GM13977 (cell line): ENCODE measurements at regions not wholly inside any gene's neighbourhood (a gene's known extent, or its start where the extent isn't known, plus 50 kb on each side); places are given as distances from the start of the nearest gene placed in this dataset.

Source experiments
- DNase-seq: peaks from one replicate; pipeline ENCODE4 v3.0.0; 2012; ENCODE audit warnings: low spot score
- CTCF ChIP-seq: IDR thresholded peaks from 2 replicates; pipeline ENCODE4 v1.5.1; 2012; ENCODE audit warnings: mild to moderate bottlenecking, control low read depth; ENCODE audit not compliant: insufficient read depth; ENCODE audit errors: extremely low read depth, missing control alignments
- in situ Hi-C: fragments of 300-500 bp; cut with MboI; formaldehyde crosslinking; loops from one replicate; pipeline ENCODE4 v1.12.0; 2022; ENCODE audit warnings: low sequenced_read_pairs, low pct_unique_long_range_greater_than_20kb, mixed read lengths, inconsistent platforms; ENCODE audit not compliant: unreplicated experiment

- no peak for TF ChIP-seq CTCF
- in situ Hi-C loops, result no loop called here
- no peak for DNase-seq
Measured at GRCh38 chr1:51025374-51025773, 55.3 kb downstream of the CDKN2C start.

GRCh38 chr1:51032936-51033335 lies 62.9 kb downstream of the CDKN2C start:
- in situ Hi-C loops, result no loop called here
- TF ChIP-seq CTCF, result no peak
- no peak for DNase-seq

GRCh38 chr1:51044199-51044598 lies 57.8 kb upstream of the C1orf185 start:
- in situ Hi-C loops, result loop anchor here (10.0 kb wide), 1 partner anchor 109 kb away; no protein-coding TSS in a partner anchor
- no peak for TF ChIP-seq CTCF

GRCh38 chr1:51044834-51045233 lies 57.2 kb upstream of the C1orf185 start:
- TF ChIP-seq CTCF, result no peak
- in situ Hi-C loops, result loop anchor here (10.0 kb wide), 1 partner anchor 110 kb away; no protein-coding TSS in a partner anchor
- no peak for DNase-seq

More at GRCh38 chr1:51044199-51044598, 57.8 kb upstream of the C1orf185 start:
- no peak for DNase-seq

- no peak for TF ChIP-seq CTCF
- no peak for DNase-seq
- in situ Hi-C loops, result loop anchor here (10.0 kb wide), 1 partner anchor 113 kb away; no protein-coding TSS in a partner anchor
Measured at GRCh38 chr1:51048021-51048420, 54.0 kb upstream of the C1orf185 start.

GRCh38 chr1:51048670-51049069 lies 53.4 kb upstream of the C1orf185 start:
- no peak for TF ChIP-seq CTCF
- in situ Hi-C loops, result loop anchor here (10.0 kb wide), 1 partner anchor 114 kb away; no protein-coding TSS in a partner anchor
- no peak for DNase-seq
